PC-9 (cell line): ENCODE measurements at regions not wholly inside any gene's neighbourhood (a gene's known extent, or its start where the extent isn't known, plus 50 kb on each side); places are given as distances from the start of the nearest gene placed in this dataset.

Experiments
- BruUV-seq: library from RNA; stranded (reverse); fragments of 400-500 nt; replicated peaks from 2 replicates; lab custom pipeline; 2021; lab: Mats Ljungman, UMichigan
- CTCF ChIA-PET: fragments of 300-600 bp; sonication (Branson Sonifier 250); formaldehyde crosslinking; loops from one replicate; lab custom pipeline; 2022; ENCODE audit warnings: antibody characterized with exemption; lab: Charles Lee
- POLR2A ChIA-PET: fragments of 300-600 bp; sonication (Branson Sonifier 250); formaldehyde crosslinking; loops from one replicate; lab custom pipeline; 2022; ENCODE audit warnings: antibody characterized with exemption; ENCODE audit not compliant: unreplicated experiment; lab: Charles Lee
- DNase-seq, 2 experiments: peaks; one replicate each; pipeline versions ENCODE4 v3.0.0 to v3.0.0-alpha.2; 2015 to 2022; ENCODE audit warnings: mixed read lengths in 1 of 2
- H2AFZ ChIP-seq: fragments of 200-600 bp; sonication (generic); 2 replicates; pipeline ENCODE4 v1.8.1; 2017; ENCODE audit warnings: antibody characterized with exemption
- H3F3A ChIP-seq: fragments of 200-600 bp; sonication (generic); 2 replicates; pipeline ENCODE4 v1.8.1; 2017; ENCODE audit warnings: antibody characterized with exemption, mild to moderate bottlenecking, low read depth; ENCODE audit not compliant: insufficient read depth
- H3K27ac ChIP-seq: fragments of 200-600 bp; sonication (generic); 2 replicates; pipeline ENCODE4 v1.6.1; 2016; ENCODE audit warnings: mixed run types
- H3K27me3 ChIP-seq: fragments of 200-600 bp; sonication (generic); 2 replicates; pipeline ENCODE4 v1.6.1; 2016; ENCODE audit warnings: low read depth, mixed run types; ENCODE audit not compliant: insufficient read depth
- H3K36me3 ChIP-seq: fragments of 200-600 bp; sonication (generic); 2 replicates; pipeline ENCODE4 v1.6.1; 2016; ENCODE audit warnings: low read depth, mixed run types
- H3K4me1 ChIP-seq: fragments of 200-600 bp; sonication (generic); replicated peaks from 2 replicates; pipeline ENCODE4 v1.6.1; 2016; ENCODE audit warnings: mixed run types; ENCODE audit not compliant: insufficient read depth
- H3K4me2 ChIP-seq: fragments of 200-600 bp; sonication (generic); 2 replicates; pipeline ENCODE4 v1.6.1; 2017; ENCODE audit warnings: mixed run types
- H3K4me3 ChIP-seq: fragments of 200-600 bp; sonication (generic); 2 replicates; pipeline ENCODE4 v1.6.1; 2016; ENCODE audit warnings: mixed run types
- H3K79me2 ChIP-seq: fragments of 200-600 bp; sonication (generic); 2 replicates; pipeline ENCODE4 v1.6.1; 2017; ENCODE audit warnings: low read depth, mixed run types
- H3K9me2 ChIP-seq: fragments of 200-600 bp; sonication (generic); 2 replicates; pipeline ENCODE4 v1.8.1; 2017; ENCODE audit warnings: mild to moderate bottlenecking; ENCODE audit not compliant: insufficient read depth
- H3K9me3 ChIP-seq: fragments of 200-600 bp; sonication (generic); 2 replicates; pipeline ENCODE4 v1.8.1; 2016; ENCODE audit warnings: low read depth; ENCODE audit not compliant: insufficient read depth
- H4K20me1 ChIP-seq: fragments of 200-600 bp; sonication (generic); 2 replicates; pipeline ENCODE4 v1.8.1; 2017; ENCODE audit not compliant: insufficient read depth
- EZH2 ChIP-seq: fragments of 200-600 bp; sonication (generic); IDR thresholded peaks from 2 replicates; pipeline ENCODE4 v1.8.0; 2017; ENCODE audit warnings: antibody characterized with exemption, low read depth
- intact Hi-C: fragments of 100-400 bp; cut with micrococcal nuclease; formaldehyde crosslinking; loops from one replicate; pipeline ENCODE4 v1.10.0; 2022; ENCODE audit not compliant: unreplicated experiment
- TF ChIP-seq, protein P1 (sequence below): fragments of 200-600 bp; sonication (generic); conservative IDR thresholded peaks from 2 replicates; pipeline ENCODE4 v1.6.1; 2017; ENCODE audit warnings: mixed run types, antibody characterized with exemption, mild to moderate bottlenecking, moderate library complexity

GRCh38 chr1:116228511-116228910, 117.3 kb downstream of the MAB21L3 start:
- Histone ChIP-seq H3K4me1 (no peaks in the 10 kb centered on the region), H3F3A (no peaks in the 10 kb centered on the region), H3K9me2 (no peaks in the 10 kb centered on the region), H2AFZ (no peak overlapping the region), H3K36me3 (no peaks in the 10 kb centered on the region), H3K27ac (no peak overlapping the region), H3K4me3 (no peak overlapping the region), H3K27me3 (no peaks in the 10 kb centered on the region), H3K9me3 (no peaks in the 10 kb centered on the region), H4K20me1 (no peaks in the 10 kb centered on the region), H3K4me2 (no peak overlapping the region), H3K79me2 (no peaks in the 10 kb centered on the region)
- DNase-seq = no peak
- ChIA-PET POLR2A (no interaction called here), CTCF (no interaction called here)
- TF ChIP-seq, protein P1, sequence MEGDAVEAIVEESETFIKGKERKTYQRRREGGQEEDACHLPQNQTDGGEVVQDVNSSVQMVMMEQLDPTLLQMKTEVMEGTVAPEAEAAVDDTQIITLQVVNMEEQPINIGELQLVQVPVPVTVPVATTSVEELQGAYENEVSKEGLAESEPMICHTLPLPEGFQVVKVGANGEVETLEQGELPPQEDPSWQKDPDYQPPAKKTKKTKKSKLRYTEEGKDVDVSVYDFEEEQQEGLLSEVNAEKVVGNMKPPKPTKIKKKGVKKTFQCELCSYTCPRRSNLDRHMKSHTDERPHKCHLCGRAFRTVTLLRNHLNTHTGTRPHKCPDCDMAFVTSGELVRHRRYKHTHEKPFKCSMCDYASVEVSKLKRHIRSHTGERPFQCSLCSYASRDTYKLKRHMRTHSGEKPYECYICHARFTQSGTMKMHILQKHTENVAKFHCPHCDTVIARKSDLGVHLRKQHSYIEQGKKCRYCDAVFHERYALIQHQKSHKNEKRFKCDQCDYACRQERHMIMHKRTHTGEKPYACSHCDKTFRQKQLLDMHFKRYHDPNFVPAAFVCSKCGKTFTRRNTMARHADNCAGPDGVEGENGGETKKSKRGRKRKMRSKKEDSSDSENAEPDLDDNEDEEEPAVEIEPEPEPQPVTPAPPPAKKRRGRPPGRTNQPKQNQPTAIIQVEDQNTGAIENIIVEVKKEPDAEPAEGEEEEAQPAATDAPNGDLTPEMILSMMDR = no peak
- no peak for TF ChIP-seq EZH2
- BruUV-seq = no TSS peak
- intact Hi-C loops = no loop called here

- Histone ChIP-seq H3K27ac (no peak overlapping the region), H2AFZ (no peak overlapping the region), H3K36me3 (no peaks in the 10 kb centered on the region), H3K4me1 (no peaks in the 10 kb centered on the region), H4K20me1 (no peaks in the 10 kb centered on the region), H3K9me3 (no peaks in the 10 kb centered on the region), H3K4me2 (no peak overlapping the region), H3K79me2 (no peaks in the 10 kb centered on the region), H3F3A (no peaks in the 10 kb centered on the region), H3K27me3 (no peaks in the 10 kb centered on the region), H3K4me3 (no peak overlapping the region), H3K9me2 (no peaks in the 10 kb centered on the region)
- intact Hi-C loops = no loop called here
- TF ChIP-seq, protein P1 = no peak
- no peak for TF ChIP-seq EZH2
- CTCF ChIA-PET = no interaction called here
- no TSS peak for BruUV-seq
- no peak for DNase-seq
- POLR2A ChIA-PET = interaction anchor here (0.7 kb wide), 1 partner anchor 264 kb away, joined by 3 read pairs; no protein-coding TSS in a partner anchor
These were observed 119.5 kb downstream of the MAB21L3 start for GRCh38 chr1:116230712-116231111.

- CTCF ChIA-PET = interaction anchor here (0.6 kb wide), 2 partner anchors 32 to 99 kb away, joined by 3 read pairs; no protein-coding TSS in a partner anchor
- Histone ChIP-seq H3K27ac (no peak overlapping the region), H4K20me1 (no peaks in the 10 kb centered on the region), H3K36me3 (no peaks in the 10 kb centered on the region), H3K9me2 (no peaks in the 10 kb centered on the region), H3K9me3 (no peaks in the 10 kb centered on the region), H3K4me3 (no peak overlapping the region), H3K79me2 (no peaks in the 10 kb centered on the region), H3K4me1 (no peaks in the 10 kb centered on the region), H2AFZ (no peak overlapping the region), H3F3A (no peaks in the 10 kb centered on the region), H3K4me2 (no peak overlapping the region), H3K27me3 (no peaks in the 10 kb centered on the region)
- no peak for TF ChIP-seq EZH2
- TF ChIP-seq, protein P1 = no peak
- intact Hi-C loops = no loop called here
- no TSS peak for BruUV-seq
- POLR2A ChIA-PET = no interaction called here
- DNase-seq = no peak
These were observed 120.6 kb downstream of the MAB21L3 start for GRCh38 chr1:116231752-116232151.
